ENCODE measurements at regions not wholly inside any gene's neighbourhood (a gene's known extent, or its start where the extent isn't known, plus 50 kb on each side); places are given as distances from the start of the nearest gene placed in this dataset.

GRCh38 chr14:25788252-25788651, 738.3 kb upstream of the STXBP6 start:
- TF ChIP-seq, protein P1, sequence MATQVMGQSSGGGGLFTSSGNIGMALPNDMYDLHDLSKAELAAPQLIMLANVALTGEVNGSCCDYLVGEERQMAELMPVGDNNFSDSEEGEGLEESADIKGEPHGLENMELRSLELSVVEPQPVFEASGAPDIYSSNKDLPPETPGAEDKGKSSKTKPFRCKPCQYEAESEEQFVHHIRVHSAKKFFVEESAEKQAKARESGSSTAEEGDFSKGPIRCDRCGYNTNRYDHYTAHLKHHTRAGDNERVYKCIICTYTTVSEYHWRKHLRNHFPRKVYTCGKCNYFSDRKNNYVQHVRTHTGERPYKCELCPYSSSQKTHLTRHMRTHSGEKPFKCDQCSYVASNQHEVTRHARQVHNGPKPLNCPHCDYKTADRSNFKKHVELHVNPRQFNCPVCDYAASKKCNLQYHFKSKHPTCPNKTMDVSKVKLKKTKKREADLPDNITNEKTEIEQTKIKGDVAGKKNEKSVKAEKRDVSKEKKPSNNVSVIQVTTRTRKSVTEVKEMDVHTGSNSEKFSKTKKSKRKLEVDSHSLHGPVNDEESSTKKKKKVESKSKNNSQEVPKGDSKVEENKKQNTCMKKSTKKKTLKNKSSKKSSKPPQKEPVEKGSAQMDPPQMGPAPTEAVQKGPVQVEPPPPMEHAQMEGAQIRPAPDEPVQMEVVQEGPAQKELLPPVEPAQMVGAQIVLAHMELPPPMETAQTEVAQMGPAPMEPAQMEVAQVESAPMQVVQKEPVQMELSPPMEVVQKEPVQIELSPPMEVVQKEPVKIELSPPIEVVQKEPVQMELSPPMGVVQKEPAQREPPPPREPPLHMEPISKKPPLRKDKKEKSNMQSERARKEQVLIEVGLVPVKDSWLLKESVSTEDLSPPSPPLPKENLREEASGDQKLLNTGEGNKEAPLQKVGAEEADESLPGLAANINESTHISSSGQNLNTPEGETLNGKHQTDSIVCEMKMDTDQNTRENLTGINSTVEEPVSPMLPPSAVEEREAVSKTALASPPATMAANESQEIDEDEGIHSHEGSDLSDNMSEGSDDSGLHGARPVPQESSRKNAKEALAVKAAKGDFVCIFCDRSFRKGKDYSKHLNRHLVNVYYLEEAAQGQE (IDR thresholded peaks at IDR 0.05; ENCODE audit: insufficient replicate concordance, low read depth): no peak
- TF ChIP-seq POLR2AphosphoS5 (IDR thresholded peaks at IDR 0.05; ENCODE audit: low read depth): no peak
- no peak for TF ChIP-seq CTCF (IDR thresholded peaks at IDR 0.05; ENCODE audit: insufficient read depth, low read length)
- TF ChIP-seq SPI1 (IDR thresholded peaks at IDR 0.05; ENCODE audit: borderline replicate concordance, low read depth): no peak
- TF ChIP-seq GABPA (IDR thresholded peaks at IDR 0.05; ENCODE audit: low read depth): no peak
- DNase-seq (ENCODE audit: low read depth in 1 of 2, low spot score in 1 of 2): no peak
- no peak overlapping the region for H3K27ac ChIP-seq (replicated peaks)
- no peak overlapping the region for H3K4me3 ChIP-seq (replicated peaks; ENCODE audit: insufficient read depth, low read length)
- H3K27me3 ChIP-seq (ENCODE audit: insufficient read depth, poor library complexity, severe bottlenecking): no peaks in the 10 kb centered on the region

GRCh38 chr14:25765909-25766308, 716.0 kb upstream of the STXBP6 start:
- H3K4me3 ChIP-seq (replicated peaks; ENCODE audit: insufficient read depth, low read length): no peak overlapping the region
- no peaks in the 10 kb centered on the region for H3K27me3 ChIP-seq (ENCODE audit: insufficient read depth, poor library complexity, severe bottlenecking)
- DNase-seq (ENCODE audit: low read depth in 1 of 2, low spot score in 1 of 2): no peak
- TF ChIP-seq POLR2AphosphoS5 (IDR thresholded peaks at IDR 0.05; ENCODE audit: low read depth) (no peak), SPI1 (IDR thresholded peaks at IDR 0.05; ENCODE audit: borderline replicate concordance, low read depth) (no peak), CTCF (IDR thresholded peaks at IDR 0.05; ENCODE audit: insufficient read depth, low read length) (no peak), GABPA (IDR thresholded peaks at IDR 0.05; ENCODE audit: low read depth) (no peak)
- TF ChIP-seq, protein P1 (IDR thresholded peaks at IDR 0.05; ENCODE audit: insufficient replicate concordance, low read depth): no peak
- H3K27ac ChIP-seq (replicated peaks): no peak overlapping the region

- DNase-seq (ENCODE audit: low read depth in 1 of 2, low spot score in 1 of 2): no peak
- Histone ChIP-seq H3K4me3 (replicated peaks; ENCODE audit: insufficient read depth, low read length) (no peak overlapping the region), H3K27ac (replicated peaks) (no peak overlapping the region), H3K27me3 (ENCODE audit: insufficient read depth, poor library complexity, severe bottlenecking) (no peaks in the 10 kb centered on the region)
- TF ChIP-seq GABPA (IDR thresholded peaks at IDR 0.05; ENCODE audit: low read depth) (no peak), CTCF (IDR thresholded peaks at IDR 0.05; ENCODE audit: insufficient read depth, low read length) (no peak), POLR2AphosphoS5 (IDR thresholded peaks at IDR 0.05; ENCODE audit: low read depth) (no peak), SPI1 (IDR thresholded peaks at IDR 0.05; ENCODE audit: borderline replicate concordance, low read depth) (no peak)
- TF ChIP-seq, protein P1 (IDR thresholded peaks at IDR 0.05; ENCODE audit: insufficient replicate concordance, low read depth): no peak
Measured at GRCh38 chr14:25759920-25760655, 710.1 kb upstream of the STXBP6 start.
